Karpas-422 (cell line): ENCODE measurements at regions not wholly inside any gene's neighbourhood (a gene's known extent, or its start where the extent isn't known, plus 50 kb on each side); places are given as distances from the start of the nearest gene placed in this dataset.
"Not testable (repeated sequence)": the region's sequence is repeated elsewhere in the genome, so short reads cannot be mapped to it uniquely, and the experiment has no call there.

Source experiments
- DNase-seq: peaks from one replicate; pipeline ENCODE4 v3.0.0-alpha.2; 2015
- H2AFZ ChIP-seq: fragments of 200-600 bp; sonication (generic); 2 replicates; pipeline ENCODE4 v1.6.1; 2014; ENCODE audit warnings: antibody characterized with exemption, low read length, mixed read lengths
- H3K27ac ChIP-seq: fragments of 200-600 bp; sonication (generic); 2 replicates; pipeline ENCODE4 v1.5.1; 2014; ENCODE audit warnings: mild to moderate bottlenecking, low read length, moderate library complexity
- H3K27me3 ChIP-seq: fragments of 200-600 bp; sonication (generic); 2 replicates; pipeline ENCODE4 v1.6.1; 2014; ENCODE audit warnings: low read length, mixed read lengths
- H3K36me3 ChIP-seq: fragments of 200-600 bp; sonication (generic); 2 replicates; pipeline ENCODE4 v1.6.1; 2014; ENCODE audit warnings: low read length, mixed read lengths; ENCODE audit not compliant: insufficient read depth
- H3K4me1 ChIP-seq: fragments of 200-600 bp; sonication (generic); 2 replicates; pipeline ENCODE4 v1.6.1; 2014; ENCODE audit warnings: mild to moderate bottlenecking, low read length, mixed read lengths
- H3K4me2 ChIP-seq: fragments of 200-600 bp; sonication (generic); 2 replicates; pipeline ENCODE4 v1.6.1; 2014; ENCODE audit warnings: low read length, low read depth, mild to moderate bottlenecking; ENCODE audit not compliant: poor library complexity, severe bottlenecking
- H3K4me3 ChIP-seq: fragments of 200-600 bp; sonication (generic); 2 replicates; pipeline ENCODE4 v1.5.1; 2014; ENCODE audit warnings: mild to moderate bottlenecking, antibody characterized with exemption, low read length, mixed read lengths
- H3K79me2 ChIP-seq: fragments of 200-600 bp; sonication (generic); 2 replicates; pipeline ENCODE4 v1.6.1; 2014; ENCODE audit warnings: mild to moderate bottlenecking, low read length, mixed read lengths
- H3K9ac ChIP-seq: fragments of 200-600 bp; sonication (generic); 2 replicates; pipeline ENCODE4 v1.6.0; 2014; ENCODE audit warnings: low read length
- H3K9me2 ChIP-seq: fragments of 200-600 bp; sonication (generic), shearing (Covaris generic); replicated peaks from 2 replicates; pipeline ENCODE4 v1.6.0; 2014; ENCODE audit warnings: mild to moderate bottlenecking, low read length, moderate library complexity; ENCODE audit not compliant: insufficient read depth
- H3K9me3 ChIP-seq: fragments of 300-700, 200-600 bp; sonication (generic); 2 replicates; pipeline ENCODE4 v1.6.1; 2014; ENCODE audit warnings: low read length, mixed read lengths
- H4K20me1 ChIP-seq: fragments of 200-600 bp; sonication (generic); 2 replicates; pipeline ENCODE4 v1.6.1; 2014; ENCODE audit warnings: mild to moderate bottlenecking, antibody characterized with exemption, low read length, low read depth; ENCODE audit not compliant: insufficient read depth

DNA sequence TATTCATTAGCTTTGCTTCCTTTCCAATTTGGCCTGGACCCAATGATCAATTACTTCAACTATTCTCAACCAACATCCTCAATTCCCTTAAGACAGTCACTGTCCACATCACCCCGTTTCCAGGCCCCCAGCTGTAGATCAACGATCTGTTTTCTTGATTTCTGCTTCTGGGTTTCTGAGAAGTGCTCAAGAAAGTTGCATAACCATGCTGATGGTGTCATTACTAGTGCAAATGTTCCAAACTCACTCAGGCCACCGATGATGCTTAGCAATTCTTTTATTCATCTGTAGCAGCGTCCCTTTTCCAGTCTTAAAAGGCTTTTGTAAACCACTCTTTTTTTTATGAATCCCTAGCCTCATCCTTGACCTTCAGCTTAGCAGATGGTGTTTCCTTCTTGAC lies 155.8 kb upstream of the PTGFR start:
- Histone ChIP-seq H3K4me2 (no peak overlapping the region), H3K4me3 (no peak overlapping the region), H3K9me3 (no peaks in the 10 kb centered on the region), H3K27me3 (no peaks in the 10 kb centered on the region), H3K9me2 (no peaks in the 10 kb centered on the region), H2AFZ (no peak overlapping the region), H3K36me3 (no peaks in the 10 kb centered on the region), H3K79me2 (no peaks in the 10 kb centered on the region), H3K27ac (no peak overlapping the region), H4K20me1 (no peaks in the 10 kb centered on the region), H3K9ac (no peak overlapping the region), H3K4me1 (no peaks in the 10 kb centered on the region)
- no peak for DNase-seq

DNA sequence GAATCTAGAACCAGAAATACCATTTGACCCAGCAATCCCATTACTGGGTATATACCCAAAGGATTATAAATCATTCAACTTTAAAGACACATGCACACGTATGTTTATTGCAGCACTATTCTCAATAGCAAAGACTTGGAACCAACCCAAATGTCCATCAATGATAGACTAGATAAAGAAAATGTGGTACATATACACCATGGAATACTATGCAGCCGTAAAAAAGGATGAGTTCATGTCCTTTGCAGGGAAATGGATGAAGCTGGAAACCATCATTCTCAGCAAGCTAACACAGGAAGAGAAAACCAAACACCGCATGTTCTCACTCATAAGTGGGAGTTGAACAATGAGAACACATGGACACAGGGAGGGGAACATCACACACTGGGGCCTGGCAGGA lies 154.0 kb upstream of the PTGFR start:
- H3K9ac ChIP-seq, H2AFZ ChIP-seq, H3K9me2 ChIP-seq, H3K9me3 ChIP-seq, H3K27me3 ChIP-seq, DNase-seq, H3K27ac ChIP-seq, H3K4me1 ChIP-seq, H3K79me2 ChIP-seq, H4K20me1 ChIP-seq, H3K36me3 ChIP-seq, H3K4me3 ChIP-seq, H3K4me2 ChIP-seq: not testable (repeated sequence)

DNA sequence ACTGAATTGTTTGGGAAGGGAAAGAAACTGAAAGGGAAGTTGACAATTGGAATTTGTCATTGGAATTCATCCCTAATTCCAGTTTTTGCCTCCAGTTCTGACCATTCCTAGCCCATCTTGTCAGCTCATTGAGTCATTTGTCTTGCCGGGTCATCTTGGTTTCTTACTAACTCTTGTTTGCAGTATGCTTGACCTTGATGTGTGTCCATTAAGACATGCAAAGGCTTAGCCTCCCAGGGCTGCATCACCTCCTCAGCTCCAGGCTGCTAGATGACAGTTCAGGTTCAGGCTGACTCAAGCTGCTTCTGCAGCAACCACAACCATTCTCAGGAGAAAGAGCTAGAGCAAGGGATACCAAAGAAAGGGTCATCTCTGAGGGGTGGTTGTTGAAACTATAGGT lies 151.3 kb upstream of the PTGFR start:
- Histone ChIP-seq H3K27me3 (0 out of 2 replicates have a peak, but pooled peaks cover 3% of the 10 kb centered on the region), H3K27ac (no peak overlapping the region), H3K9me3 (no peaks in the 10 kb centered on the region), H3K4me3 (no peak overlapping the region), H3K36me3 (no peaks in the 10 kb centered on the region), H3K4me2 (no peak overlapping the region), H3K4me1 (no peaks in the 10 kb centered on the region), H3K9ac (no peak overlapping the region), H3K79me2 (no peaks in the 10 kb centered on the region), H2AFZ (no peak overlapping the region), H4K20me1 (no peaks in the 10 kb centered on the region), H3K9me2 (no peaks in the 10 kb centered on the region)
- no peak for DNase-seq

DNA sequence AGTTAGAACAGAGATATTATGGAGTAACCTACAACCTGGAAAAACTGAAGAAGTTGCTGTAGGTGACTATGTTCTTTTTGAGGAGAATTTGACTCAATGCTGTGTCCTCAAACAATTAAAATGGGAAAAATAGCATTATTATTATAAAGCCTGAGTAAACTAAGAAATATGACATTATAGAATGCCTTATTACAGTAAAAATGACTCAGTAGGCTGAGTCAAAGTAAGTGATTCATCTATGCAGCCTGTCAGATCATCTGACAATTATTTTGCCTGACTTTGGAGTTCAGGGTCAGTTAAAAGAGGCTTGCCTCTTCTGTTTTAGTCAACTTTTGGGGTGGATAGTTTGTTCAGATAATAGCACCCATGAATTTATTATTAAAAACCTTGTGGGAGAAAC lies 150.8 kb upstream of the PTGFR start:
- Histone ChIP-seq H4K20me1 (no peaks in the 10 kb centered on the region), H3K4me1 (no peaks in the 10 kb centered on the region), H3K4me2 (no peak overlapping the region), H3K27ac (no peak overlapping the region), H2AFZ (no peak overlapping the region), H3K4me3 (no peak overlapping the region), H3K9ac (no peak overlapping the region), H3K27me3 (0 out of 2 replicates have a peak, but pooled peaks cover 3% of the 10 kb centered on the region), H3K9me3 (no peaks in the 10 kb centered on the region), H3K9me2 (no peaks in the 10 kb centered on the region), H3K36me3 (no peaks in the 10 kb centered on the region), H3K79me2 (no peaks in the 10 kb centered on the region)
- no peak for DNase-seq

DNA sequence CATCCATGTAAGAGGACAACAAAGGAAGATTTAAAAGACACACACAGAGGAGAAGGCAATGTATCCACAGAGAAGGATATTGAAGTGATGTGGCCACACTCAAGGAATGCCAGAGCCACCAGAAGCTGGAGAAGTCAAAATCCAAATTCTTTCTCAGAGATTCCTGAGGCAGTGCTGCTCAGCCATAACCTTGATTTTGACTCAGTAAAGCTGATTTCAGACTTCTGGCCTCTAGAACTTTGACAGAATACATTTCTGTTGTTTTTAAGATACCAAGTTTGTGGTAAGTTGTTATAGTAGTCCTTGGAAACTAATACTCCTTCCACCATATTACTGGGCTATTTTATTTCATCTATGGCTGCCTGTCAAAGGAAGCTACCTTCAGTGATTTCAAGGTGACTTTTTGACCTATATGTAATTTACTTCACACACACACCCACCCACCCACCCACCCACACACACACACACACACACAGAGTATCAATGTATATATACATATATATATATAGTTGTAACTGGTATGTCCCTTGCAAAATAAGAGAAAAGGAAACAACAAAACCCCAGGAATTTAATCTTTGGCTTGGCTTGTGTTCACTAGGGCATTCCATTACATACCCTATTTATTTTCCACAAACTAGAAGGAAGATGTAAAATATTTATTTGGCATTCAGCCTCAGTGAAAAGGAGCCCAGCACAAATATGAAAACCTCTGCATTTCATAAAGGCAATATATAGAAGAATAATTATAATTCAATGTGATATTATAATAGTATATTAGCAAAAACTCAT lies 142.1 kb upstream of the PTGFR start:
- no peak overlapping the region for H3K9ac ChIP-seq
- H3K27ac ChIP-seq: no peak overlapping the region

DNA sequence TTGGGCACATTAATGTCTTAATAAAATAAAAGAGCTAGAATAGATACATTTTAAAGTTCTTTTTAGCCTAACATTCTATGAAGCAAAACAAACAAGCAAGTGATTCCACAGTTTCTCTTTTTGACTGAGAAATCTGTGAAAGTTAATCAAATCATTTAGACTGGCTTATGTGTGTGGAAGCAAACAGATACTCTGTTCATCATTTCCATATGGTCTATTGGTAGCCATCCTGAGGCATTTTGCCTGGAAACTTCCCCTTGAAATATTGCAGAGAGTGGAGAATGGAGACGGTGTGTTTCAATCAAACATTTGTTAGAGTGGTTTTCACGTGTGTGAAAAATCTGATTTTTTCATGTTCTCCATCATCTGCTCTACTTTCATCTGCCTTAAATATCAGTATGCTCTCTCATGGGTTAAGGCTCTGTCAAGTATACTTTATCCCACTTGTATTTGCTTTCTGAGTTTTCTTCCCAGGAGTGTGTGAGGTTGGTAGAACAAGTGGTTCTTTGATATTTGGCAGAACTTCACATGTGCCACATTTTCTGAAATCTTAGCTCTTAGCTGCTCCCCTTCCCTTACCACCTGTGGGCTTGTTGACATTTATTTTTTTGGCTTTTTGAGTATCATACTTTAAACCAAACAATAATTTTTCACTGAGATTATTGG lies 139.1 kb upstream of the PTGFR start:
- Histone ChIP-seq H3K4me1 (no peaks in the 10 kb centered on the region), H3K4me2 (no peak overlapping the region), H2AFZ (no peak overlapping the region), H3K9me3 (no peaks in the 10 kb centered on the region), H3K27ac (no peak overlapping the region), H3K79me2 (no peaks in the 10 kb centered on the region), H3K9ac (no peak overlapping the region), H3K27me3 (no peaks in the 10 kb centered on the region), H3K4me3 (no peak overlapping the region), H4K20me1 (no peaks in the 10 kb centered on the region), H3K36me3 (no peaks in the 10 kb centered on the region), H3K9me2 (no peaks in the 10 kb centered on the region)
- DNase-seq: no peak

More for the DNA sequence above, 142.1 kb upstream of the PTGFR start:
- H3K9me3 ChIP-seq: no peaks in the 10 kb centered on the region
- H3K4me1 ChIP-seq: no peaks in the 10 kb centered on the region
- no peak overlapping the region for H2AFZ ChIP-seq
- H3K4me3 ChIP-seq: no peak overlapping the region
- H3K9me2 ChIP-seq: no peaks in the 10 kb centered on the region
- H3K36me3 ChIP-seq: no peaks in the 10 kb centered on the region
- H4K20me1 ChIP-seq: no peaks in the 10 kb centered on the region
- DNase-seq: no peak
- no peaks in the 10 kb centered on the region for H3K79me2 ChIP-seq
- H3K4me2 ChIP-seq: no peak overlapping the region
- H3K27me3 ChIP-seq: no peaks in the 10 kb centered on the region

DNA sequence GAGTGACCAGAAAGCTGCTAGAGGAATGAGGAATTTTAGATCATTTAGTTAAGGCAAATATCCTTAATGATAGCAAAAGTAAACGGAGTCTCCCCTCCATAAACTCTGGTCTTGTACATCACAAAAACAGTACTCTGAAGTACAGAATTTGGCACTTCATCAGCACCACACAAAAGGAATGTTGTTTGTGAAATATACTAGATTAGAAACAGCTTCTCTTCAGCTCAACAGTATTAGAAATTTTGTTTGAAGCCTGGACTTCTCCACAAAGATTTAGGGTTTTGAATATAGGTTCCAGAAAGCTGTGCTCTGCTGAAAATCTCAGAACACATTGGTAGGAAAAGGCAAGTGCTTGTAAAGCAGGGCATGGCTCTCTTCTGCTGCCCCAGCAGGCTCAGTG lies 135.1 kb upstream of the PTGFR start:
- Histone ChIP-seq H3K9ac (no peak overlapping the region), H3K9me2 (no peaks in the 10 kb centered on the region), H3K27ac (no peak overlapping the region), H3K79me2 (no peaks in the 10 kb centered on the region), H3K4me1 (no peaks in the 10 kb centered on the region), H3K4me2 (no peak overlapping the region), H4K20me1 (no peaks in the 10 kb centered on the region), H3K4me3 (no peak overlapping the region), H3K27me3 (no peaks in the 10 kb centered on the region), H3K9me3 (no peaks in the 10 kb centered on the region), H2AFZ (no peak overlapping the region), H3K36me3 (no peaks in the 10 kb centered on the region)
- no peak for DNase-seq

DNA sequence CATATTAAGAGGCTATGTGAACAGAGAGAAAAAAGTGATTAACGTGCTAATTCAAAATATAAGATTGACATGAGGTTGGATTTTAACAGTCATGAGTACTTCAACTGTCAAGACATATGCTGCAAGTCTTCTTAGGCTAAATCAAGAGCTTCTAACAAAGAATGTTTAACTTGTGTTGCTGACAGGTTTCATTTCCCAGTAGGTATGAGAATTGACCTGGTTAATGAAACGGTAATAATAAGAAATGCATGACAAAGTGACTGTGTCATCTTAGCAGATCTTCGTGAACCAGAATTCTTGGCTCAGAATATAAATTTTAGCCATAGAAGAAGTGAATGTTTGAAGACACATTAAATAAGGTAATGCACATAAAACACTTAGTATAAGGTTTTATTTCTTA lies 132.6 kb upstream of the PTGFR start:
- Histone ChIP-seq H3K27ac (no peak overlapping the region), H3K9ac (no peak overlapping the region), H3K4me2 (no peak overlapping the region)

More for the DNA sequence above, 132.6 kb upstream of the PTGFR start:
- DNase-seq: no peak
- Histone ChIP-seq H3K4me1 (no peaks in the 10 kb centered on the region), H3K79me2 (no peaks in the 10 kb centered on the region), H4K20me1 (no peaks in the 10 kb centered on the region), H3K27me3 (no peaks in the 10 kb centered on the region), H3K9me2 (no peaks in the 10 kb centered on the region), H3K9me3 (no peaks in the 10 kb centered on the region), H3K36me3 (no peaks in the 10 kb centered on the region), H2AFZ (no peak overlapping the region), H3K4me3 (no peak overlapping the region)
